AG09319 (cell line): ENCODE measurements at regions not wholly inside any gene's neighbourhood (a gene's known extent, or its start where the extent isn't known, plus 50 kb on each side); places are given as distances from the start of the nearest gene placed in this dataset.

ENCODE experiments used
- DNase-seq: peaks from one replicate; pipeline ENCODE4 v3.0.0-alpha.2; 2010; ENCODE audit warnings: low read depth; ENCODE audit errors: extremely low read depth
- TF ChIP-seq, protein P1 (sequence below): IDR thresholded peaks from 2 replicates; pipeline ENCODE4 v1.5.1; 2011; ENCODE audit warnings: low read depth, mild to moderate bottlenecking, inconsistent platforms, low read length, moderate library complexity

DNA sequence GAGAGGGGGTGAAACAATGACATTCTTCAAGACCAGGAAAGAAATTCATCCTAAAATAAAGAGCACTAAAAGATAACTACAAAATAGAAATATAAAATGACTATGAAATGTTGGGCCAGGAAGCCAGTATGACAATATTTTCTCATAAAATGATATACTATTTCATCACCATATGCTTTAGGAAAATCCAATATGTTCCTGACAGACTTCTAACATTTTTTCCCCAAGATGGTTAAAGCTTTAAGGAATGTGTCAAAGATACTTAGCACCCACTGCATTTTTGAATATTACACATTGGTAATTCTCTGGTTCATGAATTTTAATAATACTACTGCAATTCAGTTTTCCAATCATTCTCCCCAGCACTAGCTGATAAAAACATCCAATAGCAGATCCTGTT, 87.7 kb upstream of the PLEKHG7 start:
- TF ChIP-seq, protein P1, sequence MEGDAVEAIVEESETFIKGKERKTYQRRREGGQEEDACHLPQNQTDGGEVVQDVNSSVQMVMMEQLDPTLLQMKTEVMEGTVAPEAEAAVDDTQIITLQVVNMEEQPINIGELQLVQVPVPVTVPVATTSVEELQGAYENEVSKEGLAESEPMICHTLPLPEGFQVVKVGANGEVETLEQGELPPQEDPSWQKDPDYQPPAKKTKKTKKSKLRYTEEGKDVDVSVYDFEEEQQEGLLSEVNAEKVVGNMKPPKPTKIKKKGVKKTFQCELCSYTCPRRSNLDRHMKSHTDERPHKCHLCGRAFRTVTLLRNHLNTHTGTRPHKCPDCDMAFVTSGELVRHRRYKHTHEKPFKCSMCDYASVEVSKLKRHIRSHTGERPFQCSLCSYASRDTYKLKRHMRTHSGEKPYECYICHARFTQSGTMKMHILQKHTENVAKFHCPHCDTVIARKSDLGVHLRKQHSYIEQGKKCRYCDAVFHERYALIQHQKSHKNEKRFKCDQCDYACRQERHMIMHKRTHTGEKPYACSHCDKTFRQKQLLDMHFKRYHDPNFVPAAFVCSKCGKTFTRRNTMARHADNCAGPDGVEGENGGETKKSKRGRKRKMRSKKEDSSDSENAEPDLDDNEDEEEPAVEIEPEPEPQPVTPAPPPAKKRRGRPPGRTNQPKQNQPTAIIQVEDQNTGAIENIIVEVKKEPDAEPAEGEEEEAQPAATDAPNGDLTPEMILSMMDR = no peak
- DNase-seq = no peak

DNA sequence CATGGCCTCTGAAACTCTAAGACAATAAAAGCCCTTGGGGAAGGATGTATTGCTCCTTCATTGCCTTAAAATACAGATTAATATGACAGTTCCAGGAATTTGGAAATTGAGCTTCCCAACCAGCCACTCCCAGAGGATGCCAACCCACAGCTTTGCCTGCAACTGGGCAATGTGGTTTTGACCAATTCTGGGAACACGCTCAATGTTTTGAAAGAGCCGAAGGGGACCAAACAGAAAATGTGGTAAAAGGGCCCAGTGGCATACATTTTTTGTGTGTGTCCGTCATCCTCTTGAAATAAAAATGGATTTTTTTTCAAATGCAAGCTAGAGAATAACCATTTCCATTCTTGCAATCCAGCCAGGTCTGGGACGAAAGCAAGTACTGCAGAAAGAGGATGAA, 88.3 kb upstream of the PLEKHG7 start:
- no peak for DNase-seq
- TF ChIP-seq, protein P1 = no peak

DNA sequence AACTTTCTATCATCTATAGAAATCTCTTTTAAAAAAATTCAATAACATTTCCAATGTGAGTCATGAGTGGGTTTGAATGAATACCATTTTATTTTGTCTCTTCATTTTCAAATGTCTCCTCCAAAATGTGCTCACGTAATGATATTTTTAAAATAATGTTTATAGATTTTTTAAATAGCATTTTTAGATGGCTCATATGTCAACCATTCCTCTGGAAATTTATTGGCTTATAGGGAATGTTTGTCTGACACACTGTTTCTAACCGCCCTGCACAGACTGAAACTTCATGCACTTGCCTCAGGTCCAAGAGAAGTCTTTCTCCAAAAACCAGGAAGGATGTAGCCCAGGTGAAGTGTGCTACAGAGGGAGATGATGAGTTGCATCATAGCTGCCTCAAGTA, 88.8 kb upstream of the PLEKHG7 start:
- no peak for DNase-seq
- TF ChIP-seq, protein P1 = no peak

DNA sequence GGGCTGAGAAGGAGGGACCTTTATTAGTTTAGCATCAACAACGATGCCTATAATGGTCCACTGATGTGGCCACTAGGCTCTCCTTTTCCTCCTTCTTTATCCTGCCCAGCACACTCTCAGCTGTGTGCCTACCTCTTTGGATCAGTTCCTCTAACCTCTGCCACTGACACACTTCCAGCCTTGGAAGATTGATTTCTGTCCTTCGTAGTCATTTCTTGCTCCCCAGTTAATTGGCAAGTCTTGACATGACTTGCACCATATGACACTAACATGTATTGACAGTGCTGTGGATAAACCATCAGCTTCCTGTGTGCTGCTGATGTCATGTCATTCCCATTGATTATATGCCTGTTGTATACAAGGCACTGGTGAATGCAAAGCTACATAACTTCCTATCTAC, 90.2 kb upstream of the PLEKHG7 start:
- TF ChIP-seq, protein P1 = no peak
- no peak for DNase-seq

DNA sequence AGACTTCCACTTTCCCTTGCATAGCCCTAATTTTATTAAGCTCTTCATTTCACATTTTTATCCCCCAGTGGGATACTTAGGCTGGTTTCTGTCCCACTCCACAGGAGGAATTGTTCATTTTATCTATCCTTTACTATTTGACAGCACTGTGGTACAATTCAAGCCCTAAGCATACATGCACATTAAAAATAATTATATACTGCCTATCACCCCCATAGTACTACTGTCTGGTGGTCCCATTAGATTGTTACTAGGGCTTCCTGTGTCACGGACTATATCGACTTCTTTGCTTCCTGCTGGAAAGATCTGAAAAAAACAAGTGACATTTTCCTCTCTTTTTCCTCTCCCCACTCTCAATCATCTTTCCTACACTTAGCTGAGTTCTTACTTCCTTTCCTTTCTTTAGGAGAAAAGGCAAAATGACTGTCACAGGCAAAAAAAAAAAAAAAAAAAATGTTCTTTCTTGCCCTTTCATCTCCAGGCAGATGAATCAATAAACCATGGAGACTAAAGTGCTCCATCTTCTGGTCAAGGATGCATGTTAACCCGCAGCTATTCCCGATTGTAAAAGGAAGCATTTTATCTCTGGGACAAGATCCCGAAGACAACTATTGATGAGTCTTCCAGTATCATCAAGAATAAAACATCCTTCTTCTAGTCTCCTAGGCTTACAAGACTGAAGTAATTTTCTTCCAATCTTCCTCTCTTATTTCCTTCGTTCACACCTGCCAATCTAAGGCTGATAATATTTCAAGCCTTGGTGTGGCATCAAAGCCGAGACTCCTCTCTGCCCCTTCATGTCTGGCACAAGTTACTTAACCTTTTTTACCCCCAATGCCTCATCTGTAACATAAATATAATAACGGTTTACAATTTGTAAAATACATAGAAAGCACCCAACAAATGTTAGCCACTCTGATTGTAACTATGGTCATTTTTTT, 94.4 kb upstream of the PLEKHG7 start:
- TF ChIP-seq, protein P1 = peak; percentile 71
- no peak for DNase-seq

DNA sequence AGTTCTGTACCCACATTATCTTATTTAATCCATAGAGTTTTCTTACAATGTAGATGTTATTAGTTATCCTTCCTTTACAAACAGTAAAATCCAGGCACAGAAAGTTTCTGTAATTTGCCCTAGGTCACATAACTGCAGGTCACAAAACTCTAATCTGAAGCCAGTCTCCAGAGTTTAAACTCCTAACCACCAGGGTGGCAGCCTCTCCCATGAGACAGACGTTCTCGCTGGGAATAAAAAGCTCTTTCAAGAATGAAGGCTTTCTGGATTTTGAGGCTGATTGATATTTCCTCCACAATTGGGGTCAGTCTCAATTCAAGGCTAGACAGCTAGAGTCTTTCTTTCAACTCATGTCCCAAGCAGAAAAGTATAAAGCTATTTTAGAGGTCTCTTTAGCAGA, 95.8 kb upstream of the PLEKHG7 start:
- DNase-seq = no peak
- TF ChIP-seq, protein P1 = no peak

DNA sequence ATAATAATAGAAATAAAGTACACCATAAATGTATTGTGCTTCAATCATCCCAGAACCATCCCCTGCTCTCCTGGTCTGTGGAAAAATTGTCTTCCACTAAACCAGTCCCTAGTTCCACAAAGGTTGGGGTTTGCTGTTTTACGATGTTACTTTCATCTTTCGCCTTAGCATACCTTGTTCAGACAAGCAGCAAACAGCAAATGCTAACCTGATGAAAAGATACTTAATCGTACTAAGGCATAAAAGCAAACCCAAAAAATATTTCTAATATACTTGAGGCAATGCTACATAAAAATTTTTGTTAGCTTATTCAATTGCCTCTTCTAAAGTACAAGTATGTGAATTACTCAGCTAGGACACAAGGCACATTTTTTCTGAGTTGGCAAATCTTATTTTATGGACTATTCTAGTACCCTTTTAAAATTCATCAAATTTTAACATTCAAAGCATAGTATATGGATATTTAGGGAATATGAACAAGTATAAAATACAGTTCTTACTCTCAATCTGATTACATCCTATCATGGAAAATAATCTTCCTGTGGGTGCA, 97.1 kb upstream of the PLEKHG7 start:
- no peak for DNase-seq
- TF ChIP-seq, protein P1 = no peak
